GM21423 (cell line): ENCODE measurements at regions not wholly inside any gene's neighbourhood (a gene's known extent, or its start where the extent isn't known, plus 50 kb on each side); places are given as distances from the start of the nearest gene placed in this dataset.
"Not testable (repeated sequence)": the region's sequence is repeated elsewhere in the genome, so short reads cannot be mapped to it uniquely, and the experiment has no call there.

Experiments
- ATAC-seq: cut with Tn5 transposase; IDR thresholded peaks from one replicate; pipeline ENCODE4 v1.9.1; 2021; ENCODE audit warnings: mild to moderate bottlenecking, moderate library complexity; ENCODE audit not compliant: unreplicated experiment

GRCh38 chr15:20020588-20020987 is 521.0 kb downstream of the GOLGA6L6 start:
- not testable (repeated sequence) for ATAC-seq

- not testable (repeated sequence) for ATAC-seq
Measured at GRCh38 chr15:20019758-20020157, 521.8 kb downstream of the GOLGA6L6 start.

- ATAC-seq, result not testable (repeated sequence)
Measured at GRCh38 chr15:20017581-20017980, 524.0 kb downstream of the GOLGA6L6 start.

GRCh38 chr15:20016941-20017340 is 524.7 kb downstream of the GOLGA6L6 start:
- ATAC-seq, result not testable (repeated sequence)

- not testable (repeated sequence) for ATAC-seq
Measured at GRCh38 chr15:20012837-20013236, 528.8 kb downstream of the GOLGA6L6 start.

- ATAC-seq, result not testable (repeated sequence)
Measured at GRCh38 chr15:20010759-20011158, 530.8 kb downstream of the GOLGA6L6 start.

- ATAC-seq, result not testable (repeated sequence)
Measured at GRCh38 chr15:20009619-20010018, 532.0 kb downstream of the GOLGA6L6 start.

- ATAC-seq, result not testable (repeated sequence)
Measured at GRCh38 chr15:20007338-20007737, 534.3 kb downstream of the GOLGA6L6 start.

GRCh38 chr15:20003471-20003870 is 538.1 kb downstream of the GOLGA6L6 start:
- ATAC-seq, result not testable (repeated sequence)

GRCh38 chr15:20002560-20002959 is 539.0 kb downstream of the GOLGA6L6 start:
- not testable (repeated sequence) for ATAC-seq

- ATAC-seq, result not testable (repeated sequence)
Measured at GRCh38 chr15:19996574-19997194, 544.9 kb downstream of the GOLGA6L6 start.

GRCh38 chr15:19995296-19995695 is 546.3 kb downstream of the GOLGA6L6 start:
- not testable (repeated sequence) for ATAC-seq

- ATAC-seq, result no peak
Measured at GRCh38 chr15:19992428-19992827, 549.2 kb downstream of the GOLGA6L6 start.

- no peak for ATAC-seq
Measured at GRCh38 chr15:19988094-19988660, 553.4 kb downstream of the GOLGA6L6 start.

GRCh38 chr15:19987389-19988048 is 554.1 kb downstream of the GOLGA6L6 start:
- ATAC-seq, result no peak

GRCh38 chr15:19984101-19984500 is 557.5 kb downstream of the GOLGA6L6 start:
- ATAC-seq, result no peak

GRCh38 chr15:19974998-19975397 is 566.6 kb downstream of the GOLGA6L6 start:
- ATAC-seq, result no peak

GRCh38 chr15:19973718-19974117 is 567.9 kb downstream of the GOLGA6L6 start:
- no peak for ATAC-seq

GRCh38 chr15:19972582-19972981 is 569.0 kb downstream of the GOLGA6L6 start:
- ATAC-seq, result not testable (repeated sequence)

- not testable (repeated sequence) for ATAC-seq
Measured at GRCh38 chr15:19965574-19965973, 576.0 kb downstream of the GOLGA6L6 start.

- not testable (repeated sequence) for ATAC-seq
Measured at GRCh38 chr15:19964480-19964879, 577.1 kb downstream of the GOLGA6L6 start.
